ENCODE measurements at regions not wholly inside any gene's neighbourhood (a gene's known extent, or its start where the extent isn't known, plus 50 kb on each side); places are given as distances from the start of the nearest gene placed in this dataset.

GRCh38 chr2:56539618-56540017 lies 355.8 kb downstream of the CCDC85A start:
- Histone ChIP-seq H4K20me1 (no peaks in the 10 kb centered on the region), H3K9me3 (no peaks in the 10 kb centered on the region), H3K4me3 (no peak overlapping the region), H3K36me3 (no peaks in the 10 kb centered on the region), H3K9ac (no peak overlapping the region), H3K4me1 (peaks cover 5% of the 10 kb centered on the region; the same call in 1 of the 2 replicates), H3K27me3 (no peaks in the 10 kb centered on the region), H3K27ac (no peak overlapping the region), H3K4me2 (no peak overlapping the region)
- TF ChIP-seq Cebpa-rat (IDR thresholded peaks at IDR 0.05) = no peak

- Histone ChIP-seq H3K9ac (no peak overlapping the region), H3K9me3 (no peaks in the 10 kb centered on the region), H3K36me3 (no peaks in the 10 kb centered on the region), H3K4me1 (peaks cover 5% of the 10 kb centered on the region; the same call in 1 of the 2 replicates), H3K27ac (no peak overlapping the region), H3K4me3 (no peak overlapping the region), H3K27me3 (no peaks in the 10 kb centered on the region), H3K4me2 (no peak overlapping the region), H4K20me1 (no peaks in the 10 kb centered on the region)
- TF ChIP-seq Cebpa-rat (IDR thresholded peaks at IDR 0.05) = no peak
Observed at GRCh38 chr2:56540467-56540866, 356.7 kb downstream of the CCDC85A start.

GRCh38 chr2:56540916-56541315 lies 357.1 kb downstream of the CCDC85A start:
- Histone ChIP-seq H3K9me3 (no peaks in the 10 kb centered on the region), H3K36me3 (no peaks in the 10 kb centered on the region), H3K4me1 (peaks cover 5% of the 10 kb centered on the region; the same call in 1 of the 2 replicates), H4K20me1 (no peaks in the 10 kb centered on the region), H3K27me3 (no peaks in the 10 kb centered on the region), H3K4me2 (no peak overlapping the region), H3K4me3 (no peak overlapping the region), H3K27ac (no peak overlapping the region), H3K9ac (no peak overlapping the region)
- TF ChIP-seq Cebpa-rat (IDR thresholded peaks at IDR 0.05) = no peak

GRCh38 chr2:56542213-56542612 lies 358.4 kb downstream of the CCDC85A start:
- no peaks in the 10 kb centered on the region for H3K9me3 ChIP-seq
- no peaks in the 10 kb centered on the region for H3K27me3 ChIP-seq
- H3K36me3 ChIP-seq = no peaks in the 10 kb centered on the region
- H3K27ac ChIP-seq = no peak overlapping the region
- H3K4me3 ChIP-seq = no peak overlapping the region
- no peak overlapping the region for H3K9ac ChIP-seq
- TF ChIP-seq Cebpa-rat (IDR thresholded peaks at IDR 0.05) = no peak
- no peak overlapping the region for H3K4me2 ChIP-seq
- H4K20me1 ChIP-seq = no peaks in the 10 kb centered on the region
- peaks cover 5% of the 10 kb centered on the region; the same call in 1 of the 2 replicates for H3K4me1 ChIP-seq

- H3K4me2 ChIP-seq = no peak overlapping the region
- no peak overlapping the region for H3K27ac ChIP-seq
- H3K9ac ChIP-seq = no peak overlapping the region
- H3K4me1 ChIP-seq = no peaks in the 10 kb centered on the region
- H3K36me3 ChIP-seq = no peaks in the 10 kb centered on the region
- no peak overlapping the region for H3K4me3 ChIP-seq
- no peaks in the 10 kb centered on the region for H3K27me3 ChIP-seq
- no peak for TF ChIP-seq Cebpa-rat (IDR thresholded peaks at IDR 0.05)
- H4K20me1 ChIP-seq = no peaks in the 10 kb centered on the region
- no peaks in the 10 kb centered on the region for H3K9me3 ChIP-seq
Observed at GRCh38 chr2:56565143-56565542, 381.4 kb downstream of the CCDC85A start.

GRCh38 chr2:56571074-56571473 lies 387.3 kb downstream of the CCDC85A start:
- Histone ChIP-seq H3K4me3 (no peak overlapping the region), H3K4me1 (no peaks in the 10 kb centered on the region), H3K36me3 (no peaks in the 10 kb centered on the region), H3K9ac (no peak overlapping the region), H3K27ac (no peak overlapping the region), H3K27me3 (no peaks in the 10 kb centered on the region), H4K20me1 (no peaks in the 10 kb centered on the region), H3K9me3 (no peaks in the 10 kb centered on the region), H3K4me2 (no peak overlapping the region)
- TF ChIP-seq Cebpa-rat (IDR thresholded peaks at IDR 0.05) = no peak

- H3K4me3 ChIP-seq = no peak overlapping the region
- no peaks in the 10 kb centered on the region for H3K36me3 ChIP-seq
- H3K4me1 ChIP-seq = no peaks in the 10 kb centered on the region
- no peak overlapping the region for H3K9ac ChIP-seq
- H3K4me2 ChIP-seq = no peak overlapping the region
- H4K20me1 ChIP-seq = no peaks in the 10 kb centered on the region
- no peak for TF ChIP-seq Cebpa-rat (IDR thresholded peaks at IDR 0.05)
- no peak overlapping the region for H3K27ac ChIP-seq
- H3K9me3 ChIP-seq = 0 out of 2 replicates have a peak, but pooled peaks cover 3% of the 10 kb centered on the region
- H3K27me3 ChIP-seq = no peaks in the 10 kb centered on the region
Observed at GRCh38 chr2:56576001-56576400, 392.2 kb downstream of the CCDC85A start.

- H3K4me3 ChIP-seq = no peak overlapping the region
- no peaks in the 10 kb centered on the region for H3K36me3 ChIP-seq
- H3K9ac ChIP-seq = no peak overlapping the region
- H4K20me1 ChIP-seq = no peaks in the 10 kb centered on the region
- no peaks in the 10 kb centered on the region for H3K4me1 ChIP-seq
- 0 out of 2 replicates have a peak, but pooled peaks cover 3% of the 10 kb centered on the region for H3K9me3 ChIP-seq
- no peak overlapping the region for H3K27ac ChIP-seq
- H3K4me2 ChIP-seq = no peak overlapping the region
- no peak for TF ChIP-seq Cebpa-rat (IDR thresholded peaks at IDR 0.05)
- no peaks in the 10 kb centered on the region for H3K27me3 ChIP-seq
Observed at GRCh38 chr2:56580242-56580641, 396.5 kb downstream of the CCDC85A start.

GRCh38 chr2:56582570-56582969 lies 398.8 kb downstream of the CCDC85A start:
- H3K36me3 ChIP-seq = no peaks in the 10 kb centered on the region
- H3K27me3 ChIP-seq = no peaks in the 10 kb centered on the region
- H3K4me1 ChIP-seq = no peaks in the 10 kb centered on the region
- no peak overlapping the region for H3K4me3 ChIP-seq
- no peak overlapping the region for H3K4me2 ChIP-seq
- H4K20me1 ChIP-seq = no peaks in the 10 kb centered on the region
- no peak overlapping the region for H3K27ac ChIP-seq
- H3K9me3 ChIP-seq = no peaks in the 10 kb centered on the region
- H3K9ac ChIP-seq = no peak overlapping the region
- no peak for TF ChIP-seq Cebpa-rat (IDR thresholded peaks at IDR 0.05)

GRCh38 chr2:56583796-56584315 lies 400.1 kb downstream of the CCDC85A start:
- TF ChIP-seq Cebpa-rat (IDR thresholded peaks at IDR 0.05) = no peak
- Histone ChIP-seq H3K27ac (no peak overlapping the region), H3K4me1 (no peaks in the 10 kb centered on the region), H3K27me3 (no peaks in the 10 kb centered on the region), H3K9me3 (no peaks in the 10 kb centered on the region), H3K36me3 (no peaks in the 10 kb centered on the region), H4K20me1 (no peaks in the 10 kb centered on the region), H3K4me3 (no peak overlapping the region), H3K9ac (no peak overlapping the region), H3K4me2 (no peak overlapping the region)

- H3K9ac ChIP-seq = no peak overlapping the region
- no peak for TF ChIP-seq Cebpa-rat (IDR thresholded peaks at IDR 0.05)
- H3K4me1 ChIP-seq = no peaks in the 10 kb centered on the region
- no peaks in the 10 kb centered on the region for H3K9me3 ChIP-seq
- H4K20me1 ChIP-seq = no peaks in the 10 kb centered on the region
- H3K27ac ChIP-seq = no peak overlapping the region
- no peak overlapping the region for H3K4me2 ChIP-seq
- H3K36me3 ChIP-seq = no peaks in the 10 kb centered on the region
- no peaks in the 10 kb centered on the region for H3K27me3 ChIP-seq
- H3K4me3 ChIP-seq = no peak overlapping the region
Observed at GRCh38 chr2:56587456-56587855, 403.7 kb downstream of the CCDC85A start.
